Breast epithelium (tissue), 4 donors: ENCODE measurements at regions not wholly inside any gene's neighbourhood (a gene's known extent, or its start where the extent isn't known, plus 50 kb on each side); places are given as distances from the start of the nearest gene placed in this dataset.

ENCODE experiments used
- DNase-seq, 2 donors: peaks; one replicate each; pipeline ENCODE4 v3.0.0-alpha.2; 2019; ENCODE audit warnings: low spot score in 2 of 2
- H3K27ac ChIP-seq, 2 donors: fragments of 200-600 bp; sonication (generic) in 1 of 2; one replicate each; pipeline ENCODE4 v1.5.1; 2016 to 2019; ENCODE audit warnings: mild to moderate bottlenecking in 1 of 2
- H3K27me3 ChIP-seq, 2 donors: fragments of 200-600 bp; sonication (generic) in 1 of 2; one replicate each; pipeline versions ENCODE4 v1.5.1 to v1.6.0; 2017 to 2019; ENCODE audit warnings: control low read depth in 1 of 2, mild to moderate bottlenecking in 1 of 2
- H3K36me3 ChIP-seq: fragments of 200-600 bp; one replicate; pipeline ENCODE4 v1.5.1; 2019
- H3K4me1 ChIP-seq, 2 donors: fragments of 200-600 bp; sonication (generic); one replicate each; pipeline ENCODE4 v1.5.1; 2016 to 2019; ENCODE audit warnings: control low read depth in 1 of 2
- H3K4me3 ChIP-seq, 3 donors: fragments of 200-600 bp; sonication (generic); 1 replicate in 2 of 3; 2 replicates in 1 of 3; pipeline ENCODE4 v1.5.1; 2016 to 2019; ENCODE audit warnings: mild to moderate bottlenecking in 3 of 3, moderate library complexity in 2 of 3
- H3K9me3 ChIP-seq, 2 donors: fragments of 200-600 bp; sonication (generic) in 1 of 2; one replicate each; pipeline ENCODE4 v1.5.1; 2016 to 2019; ENCODE audit warnings: control low read depth in 1 of 2
- CTCF ChIP-seq, 3 donors: fragments of 450-650 bp; IDR thresholded peaks; one replicate each; pipeline ENCODE4 v1.5.1; 2016 to 2017; ENCODE audit warnings: antibody characterized with exemption in 3 of 3, mild to moderate bottlenecking in 3 of 3, moderate library complexity in 3 of 3
- POLR2A ChIP-seq: fragments of 450-650 bp; IDR thresholded peaks from one replicate; pipeline ENCODE4 v1.6.1; 2016; ENCODE audit warnings: antibody characterized with exemption, mild to moderate bottlenecking, moderate library complexity
- POLR2AphosphoS5 ChIP-seq, 3 donors: sonication (generic); formaldehyde crosslinking; IDR thresholded peaks; one replicate each; pipeline ENCODE4 v1.6.1; 2017; ENCODE audit warnings: antibody characterized with exemption in 3 of 3
- intact Hi-C: fragments of 100-400 bp; cut with DNase I; formaldehyde crosslinking; loops from one replicate; pipeline ENCODE4 v1.15.1; 2023; ENCODE audit warnings: low total_unique reads

- Histone ChIP-seq H3K4me3 (no peak overlapping the region), H3K36me3 (no peaks in the 10 kb centered on the region), H3K27me3 (peaks cover 0 to 35% of the 10 kb centered on the region in 2 donors), H3K4me1 (peaks cover 0 to 12% of the 10 kb centered on the region in 2 donors), H3K9me3 (no peaks in the 10 kb centered on the region), H3K27ac (no peak overlapping the region)
- TF ChIP-seq CTCF (IDR thresholded peaks at IDR 0.05) (no peak), POLR2A (no peak), POLR2AphosphoS5 (IDR thresholded peaks at IDR 0.05) (no peak)
- intact Hi-C loops: loop anchor here (10.0 kb wide), 2 partner anchors 469 to 629 kb away; partner anchors contain the start of gene UCHL1
- no peak for DNase-seq
These were observed 51.1 kb upstream of the TMEM33 start for GRCh38 chr4:41883988-41884734.

DNA sequence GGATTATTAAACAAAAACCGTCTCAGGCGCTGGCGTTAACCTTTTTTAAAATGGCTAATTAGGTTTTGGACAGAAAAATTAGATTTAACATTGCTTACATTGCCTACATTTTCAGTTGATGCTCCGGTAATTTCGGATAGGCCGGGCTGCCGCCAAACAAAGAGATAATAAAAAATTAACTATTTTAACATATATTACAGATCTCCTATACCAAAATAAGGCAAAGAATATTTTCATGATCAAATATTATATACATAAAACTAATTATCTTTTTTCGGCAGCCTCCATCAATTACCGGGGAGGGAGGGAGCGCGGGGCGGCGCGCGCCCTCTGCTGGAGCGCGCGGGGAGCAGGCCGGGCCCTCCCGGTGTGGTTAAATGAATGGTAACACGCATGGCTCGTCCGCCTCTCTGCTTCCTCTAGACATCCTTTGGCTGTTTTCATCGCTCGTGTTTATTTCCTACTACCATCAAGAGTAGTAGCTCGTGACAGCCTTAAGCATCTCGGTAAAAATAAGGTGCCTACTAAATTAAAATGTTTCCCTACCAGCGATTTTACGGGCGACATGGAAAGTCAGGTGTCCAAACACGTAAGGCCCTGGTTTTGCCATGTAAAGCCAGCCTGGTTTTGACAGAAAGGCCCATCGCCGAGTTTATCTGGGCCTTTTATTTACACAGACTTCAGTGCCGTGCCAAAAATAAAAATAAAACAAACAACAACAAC, 52.4 kb upstream of the TMEM33 start:
- Histone ChIP-seq H3K4me1 (peaks cover 0 to 12% of the 10 kb centered on the region in 2 donors), H3K9me3 (no peaks in the 10 kb centered on the region), H3K27me3 (peaks cover 0 to 48% of the 10 kb centered on the region in 2 donors), H3K36me3 (no peaks in the 10 kb centered on the region), H3K4me3 (peak overlapping the region; percentile 30 to 64 (median 39)), H3K27ac (no peak overlapping the region)
- intact Hi-C loops: loop anchor here (10.0 kb wide), 2 partner anchors 468 to 628 kb away; partner anchors contain the start of gene UCHL1
- DNase-seq: peak in 1 of 2 donors; percentile 54
- no peak for TF ChIP-seq POLR2A
- TF ChIP-seq CTCF (IDR thresholded peaks at IDR 0.05): peak; percentile 29 to 68 (median 65)
- no peak for TF ChIP-seq POLR2AphosphoS5 (IDR thresholded peaks at IDR 0.05)

DNA sequence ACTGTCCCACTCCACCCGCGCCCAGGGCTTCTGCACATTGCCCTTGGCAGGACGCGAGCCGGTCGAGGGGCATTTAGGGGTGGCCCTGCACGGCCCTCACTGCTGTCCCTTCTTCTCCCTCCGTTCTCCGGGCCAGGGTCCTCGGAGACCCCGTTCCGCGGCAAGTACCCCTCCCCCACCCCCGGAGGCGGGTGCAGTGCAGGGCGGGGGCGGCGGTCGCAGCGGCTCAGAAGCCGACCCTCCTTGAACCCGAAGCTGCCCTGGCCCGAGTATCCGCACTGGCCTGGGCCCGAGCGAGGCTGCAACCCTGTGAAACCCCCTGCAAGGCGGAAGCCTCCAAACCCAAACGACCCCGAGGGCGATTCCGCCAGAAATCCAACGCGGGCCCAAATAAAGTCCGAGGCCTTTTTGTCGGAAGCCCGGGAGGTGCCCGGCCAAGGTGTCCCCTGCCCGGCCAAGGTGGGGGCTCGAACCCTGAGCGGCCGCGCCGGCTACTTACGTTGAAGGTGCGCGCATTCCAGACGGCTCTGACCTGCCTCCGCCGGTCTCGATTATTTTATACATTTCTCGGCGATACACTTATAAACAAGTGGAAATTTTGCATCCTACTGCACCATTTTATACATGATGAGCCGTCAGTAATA, 53.1 kb upstream of the TMEM33 start:
- TF ChIP-seq CTCF (IDR thresholded peaks at IDR 0.05) (no peak), POLR2A (no peak), POLR2AphosphoS5 (IDR thresholded peaks at IDR 0.05) (no peak)

GRCh38 chr4:41880840-41881831, 54.1 kb upstream of the TMEM33 start:
- H3K27me3 ChIP-seq: peaks cover 0 to 64% of the 10 kb centered on the region in 2 donors
- peak overlapping the region; percentile 30 to 64 (median 39) for H3K4me3 ChIP-seq
- intact Hi-C loops: loop anchor here (10.0 kb wide), 2 partner anchors 466 to 626 kb away; partner anchors contain the start of gene UCHL1
- TF ChIP-seq POLR2A (no peak), POLR2AphosphoS5 (IDR thresholded peaks at IDR 0.05) (no peak), CTCF (IDR thresholded peaks at IDR 0.05) (no peak)
- H3K4me1 ChIP-seq: peaks cover 0 to 12% of the 10 kb centered on the region in 2 donors
- no peak overlapping the region for H3K27ac ChIP-seq
- peak in 1 of 2 donors; percentile 49 for DNase-seq
- no peaks in the 10 kb centered on the region for H3K36me3 ChIP-seq
- no peaks in the 10 kb centered on the region for H3K9me3 ChIP-seq

More for the DNA sequence above, 53.1 kb upstream of the TMEM33 start:
- peak in 1 of 2 donors; percentile 47 for DNase-seq
- intact Hi-C loops: loop anchor here (10.0 kb wide), 2 partner anchors 467 to 627 kb away; partner anchors contain the start of gene UCHL1
- Histone ChIP-seq H3K9me3 (no peaks in the 10 kb centered on the region), H3K27me3 (peaks cover 0 to 55% of the 10 kb centered on the region in 2 donors), H3K36me3 (no peaks in the 10 kb centered on the region), H3K4me3 (peak overlapping the region; percentile 30 to 64 (median 39)), H3K4me1 (peaks cover 0 to 12% of the 10 kb centered on the region in 2 donors), H3K27ac (no peak overlapping the region)
